GM19035 (cell line): ENCODE measurements at regions not wholly inside any gene's neighbourhood (a gene's known extent, or its start where the extent isn't known, plus 50 kb on each side); places are given as distances from the start of the nearest gene placed in this dataset.

Experiments used
- ATAC-seq: cut with Tn5 transposase; IDR thresholded peaks from one replicate; pipeline ENCODE4 v1.9.1; 2021; ENCODE audit not compliant: unreplicated experiment

- no peak for ATAC-seq
These were observed 61.4 kb downstream of the ZXDA start for GRCh38 chrX:57848857-57849256.

DNA sequence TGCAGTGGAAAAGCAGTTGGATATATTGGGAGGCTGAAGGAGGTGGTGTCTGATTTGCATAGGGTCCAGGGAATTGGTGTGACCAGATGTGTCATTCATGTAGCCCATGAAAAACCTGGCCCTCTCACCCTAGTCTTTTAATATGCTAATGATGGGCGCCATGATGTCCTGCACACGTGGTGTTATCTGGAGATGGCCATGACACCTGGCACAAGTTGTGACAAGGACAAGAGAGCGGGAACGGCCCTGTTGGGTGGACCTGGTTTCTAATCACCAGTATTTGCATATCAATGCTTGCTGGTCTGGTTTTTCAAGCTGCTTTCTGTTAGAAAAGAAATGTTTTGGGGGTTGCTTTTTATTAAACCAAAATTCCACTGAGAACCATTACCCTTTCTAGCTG, 87.4 kb downstream of the ZXDA start:
- ATAC-seq = no peak

GRCh38 chrX:57822398-57822797, 87.9 kb downstream of the ZXDA start:
- no peak for ATAC-seq

GRCh38 chrX:57821703-57822387, 88.4 kb downstream of the ZXDA start:
- ATAC-seq = peak; percentile 87

GRCh38 chrX:57817302-57817701, 93.0 kb downstream of the ZXDA start:
- ATAC-seq = no peak

- ATAC-seq = no peak
These were observed 92.6 kb upstream of the NLRP2B start for GRCh38 chrX:57772637-57773036.

DNA sequence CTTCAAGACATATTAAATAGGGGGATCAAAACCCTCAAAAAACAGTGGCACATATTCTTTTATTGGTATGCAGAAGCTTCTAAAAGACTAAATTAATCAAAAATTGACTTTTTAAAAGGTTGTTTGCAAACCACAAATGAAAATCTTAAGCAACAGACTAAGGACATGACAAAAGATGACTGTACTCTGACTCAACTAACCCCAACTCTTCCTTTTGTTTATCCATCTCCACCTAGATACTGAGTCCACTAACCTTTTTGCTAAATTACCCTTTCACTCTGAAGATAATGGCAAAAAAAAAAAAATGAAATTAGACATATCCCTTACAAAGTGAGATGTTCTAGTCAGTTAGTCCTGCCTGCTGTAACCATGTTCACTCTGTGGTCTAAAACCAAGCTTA, 91.6 kb upstream of the NLRP2B start:
- ATAC-seq = no peak

GRCh38 chrX:57752866-57753265, 72.8 kb upstream of the NLRP2B start:
- ATAC-seq = no peak

- ATAC-seq = no peak
These were observed 61.0 kb upstream of the NLRP2B start for GRCh38 chrX:57741107-57741506.

DNA sequence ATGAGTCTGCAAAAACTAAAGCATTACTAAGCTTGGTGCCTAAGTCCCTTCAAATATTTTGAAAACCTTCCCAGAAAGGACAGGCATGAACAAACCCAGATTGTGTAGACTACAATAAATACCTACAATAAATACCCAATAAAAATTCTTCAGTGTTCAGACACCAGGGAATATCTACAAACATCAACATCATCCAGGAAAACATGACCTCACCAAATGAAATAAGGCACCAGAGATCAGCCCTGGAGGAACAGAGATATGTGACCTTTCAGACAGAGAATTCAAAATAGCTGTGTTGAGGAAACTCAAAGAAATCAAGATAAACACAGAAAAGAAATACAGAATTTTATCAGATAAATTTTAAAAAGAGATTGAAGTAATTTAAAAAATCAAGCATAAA, 57.8 kb upstream of the NLRP2B start:
- no peak for ATAC-seq
